Endothelial cell of umbilical vein (primary cell): ENCODE measurements at regions not wholly inside any gene's neighbourhood (a gene's known extent, or its start where the extent isn't known, plus 50 kb on each side); places are given as distances from the start of the nearest gene placed in this dataset.

Source experiments
- BruUV-seq: library from RNA; stranded (reverse); fragments of 400-500 nt; replicated peaks from 2 replicates; lab custom pipeline; 2021; lab: Mats Ljungman, UMichigan
- CTCF ChIA-PET: fragments of 300-600, 350-600 bp; sonication (Branson Sonifier 250); formaldehyde crosslinking; loops from one replicate; lab custom pipeline; 2021; ENCODE audit warnings: antibody characterized with exemption, inconsistent platforms; lab: Charles Lee
- POLR2A ChIA-PET: fragments of 300-600, 350-600 bp; sonication (Branson Sonifier 250); formaldehyde crosslinking; loops from one replicate; lab custom pipeline; 2021; ENCODE audit warnings: antibody characterized with exemption, inconsistent platforms; lab: Charles Lee
- DNase-seq: peaks from one replicate; pipeline ENCODE4 v3.0.0-alpha.2; 2011; ENCODE audit warnings: low read depth, low spot score
- FAIRE-seq: peaks from 2 replicates; lab custom pipeline; 2011; peaks lifted over from hg19 to GRCh38; lab: Jason Lieb, UNC
- H2AFZ ChIP-seq: 2 replicates; pipeline ENCODE4 v1.6.0; 2012; ENCODE audit warnings: low read depth, low read length, control low read depth, inconsistent platforms
- H3K27ac ChIP-seq: 2 replicates; pipeline ENCODE4 v1.5.1; 2011; ENCODE audit warnings: low read depth, mild to moderate bottlenecking, control low read depth, low read length, moderate library complexity; ENCODE audit not compliant: insufficient read depth
- H3K27me3 ChIP-seq, 2 experiments: 2 replicates each; pipeline versions ENCODE4 v1.6.0 to v1.6.1; 2011; ENCODE audit warnings: low read length in 2 of 2, mixed read lengths in 1 of 2; ENCODE audit not compliant: control insufficient read depth in 2 of 2, insufficient read depth in 2 of 2
- H3K36me3 ChIP-seq, 2 experiments: 2 replicates in 1 of 2; 3 replicates in 1 of 2; pipeline ENCODE4 v1.5.1; 2011; ENCODE audit warnings: low read length in 2 of 2, mild to moderate bottlenecking in 1 of 2, moderate library complexity in 1 of 2; ENCODE audit not compliant: control insufficient read depth in 2 of 2, insufficient read depth in 2 of 2; ENCODE audit errors: extremely low read depth in 1 of 2
- H3K4me1 ChIP-seq: 3 replicates; pipeline ENCODE4 v1.5.1; 2011; ENCODE audit warnings: mild to moderate bottlenecking, low read length; ENCODE audit not compliant: control insufficient read depth, insufficient read depth; ENCODE audit errors: extremely low read depth
- H3K4me2 ChIP-seq: 2 replicates; pipeline ENCODE4 v1.6.1; 2011; ENCODE audit warnings: low read length, control low read depth, mixed read lengths; ENCODE audit not compliant: insufficient read depth
- H3K4me3 ChIP-seq, 3 experiments: fragments of 200-600 bp in 1 of 3; sonication (generic), shearing (Covaris generic) in 1 of 3; replicated peaks in 1 of 3; 2 replicates each; pipeline ENCODE4 v1.5.1; 2011 to 2016; ENCODE audit warnings: control low read depth in 3 of 3, low read length in 3 of 3, mild to moderate bottlenecking in 2 of 3, inconsistent platforms in 1 of 3, low read depth in 1 of 3, moderate library complexity in 1 of 3; ENCODE audit not compliant: insufficient read depth in 1 of 3
- H3K79me2 ChIP-seq: 2 replicates; pipeline ENCODE4 v1.6.0; 2012; ENCODE audit warnings: low read length, inconsistent platforms; ENCODE audit not compliant: control insufficient read depth, insufficient read depth
- H3K9ac ChIP-seq: replicated peaks from 2 replicates; pipeline ENCODE3; 2011; ENCODE audit warnings: low read length, control low read depth; ENCODE audit not compliant: insufficient read depth; ENCODE audit errors: extremely low read depth
- H3K9me1 ChIP-seq: replicated peaks from 3 replicates; pipeline ENCODE4 v1.6.0; 2011; ENCODE audit warnings: mild to moderate bottlenecking, low read length; ENCODE audit not compliant: control insufficient read depth, insufficient read depth; ENCODE audit errors: extremely low read depth
- H3K9me3 ChIP-seq: replicated peaks from 2 replicates; pipeline ENCODE4 v1.5.1; 2012; ENCODE audit warnings: low read length, inconsistent platforms; ENCODE audit not compliant: control insufficient read depth, insufficient read depth
- H4K20me1 ChIP-seq: replicated peaks from 2 replicates; pipeline ENCODE3; 2011; ENCODE audit warnings: mild to moderate bottlenecking, low read length; ENCODE audit not compliant: control insufficient read depth, insufficient read depth; ENCODE audit errors: extremely low read depth
- EZH2 ChIP-seq: IDR thresholded peaks from 2 replicates; pipeline ENCODE4 v1.6.1; 2012; ENCODE audit warnings: borderline replicate concordance, low read depth, mild to moderate bottlenecking, moderate library complexity, low read length, inconsistent platforms; ENCODE audit not compliant: severe bottlenecking
- FOS ChIP-seq: IDR thresholded peaks from 2 replicates; pipeline ENCODE4 v1.6.1; 2011; ENCODE audit warnings: mild to moderate bottlenecking, low read length, moderate library complexity, borderline replicate concordance; ENCODE audit not compliant: insufficient read depth
- GATA2 ChIP-seq: IDR thresholded peaks from 2 replicates; pipeline ENCODE4 v1.7.0; 2011; ENCODE audit warnings: low read depth, mild to moderate bottlenecking, moderate library complexity, mixed read lengths, low read length; ENCODE audit not compliant: insufficient read length, insufficient read depth
- JUN ChIP-seq: IDR thresholded peaks from 2 replicates; pipeline ENCODE4 v1.6.1; 2011; ENCODE audit warnings: borderline replicate concordance, low read depth; ENCODE audit not compliant: insufficient read length, insufficient read depth
- MYC ChIP-seq: IDR thresholded peaks from one replicate; pipeline ENCODE4 v1.6.1; 2011; ENCODE audit warnings: mild to moderate bottlenecking, low read depth, low read length
- POLR2A ChIP-seq: IDR thresholded peaks from 2 replicates; pipeline ENCODE4 v1.6.1; 2012; ENCODE audit warnings: low read depth, mild to moderate bottlenecking, control low read depth, low read length
- POLR2AphosphoS5 ChIP-seq: IDR thresholded peaks from 2 replicates; pipeline ENCODE4 v1.6.1; 2012; ENCODE audit warnings: low read depth, mild to moderate bottlenecking, control low read depth, low read length, moderate library complexity; ENCODE audit not compliant: insufficient read depth
- dilution Hi-C: fragments of 300-500 bp; cut with MboI; formaldehyde crosslinking; loops from one replicate; pipeline ENCODE4 v1.15.0; 2019; ENCODE audit warnings: low sequenced_read_pairs; ENCODE audit not compliant: extremely low pct_ligation_motif_present
- intact Hi-C: fragments of 100-400 bp; cut with micrococcal nuclease; formaldehyde crosslinking; loops from one replicate; pipeline ENCODE4 v1.10.0; 2022
- TF ChIP-seq, protein P1 (sequence below): IDR thresholded peaks from 2 replicates; pipeline ENCODE4 v1.6.1; 2011; ENCODE audit not compliant: insufficient read depth, insufficient read length
- TF ChIP-seq, protein P2 (sequence below), 2 donors: IDR thresholded peaks; 1 replicate in 1 of 2; 2 replicates in 1 of 2; pipeline ENCODE4 v1.5.1; 2011; ENCODE audit warnings: low read length in 2 of 2, mild to moderate bottlenecking in 2 of 2, moderate library complexity in 2 of 2, control low read depth in 1 of 2, inconsistent platforms in 1 of 2, low read depth in 1 of 2; ENCODE audit not compliant: insufficient read depth in 1 of 2; ENCODE audit errors: extremely low read depth in 1 of 2

DNA sequence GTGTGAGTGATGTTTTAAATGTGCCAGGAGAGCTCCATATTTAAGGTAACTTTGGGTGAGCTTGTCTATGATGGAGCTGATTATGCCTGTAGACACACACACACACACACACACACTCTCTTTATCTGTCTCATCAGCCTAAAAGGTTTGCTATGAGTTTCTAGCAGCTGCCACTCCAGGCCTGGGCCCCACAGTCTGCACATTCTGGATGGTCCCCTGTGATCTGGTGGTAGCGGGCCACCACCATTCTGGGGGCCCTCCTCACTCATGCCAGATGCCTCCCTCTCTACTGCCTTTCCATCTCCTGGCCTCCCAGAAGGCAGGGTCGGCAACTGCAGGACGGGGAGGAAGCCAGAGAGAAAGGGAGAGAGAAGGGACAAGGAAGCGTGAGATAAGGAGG, 129.2 kb upstream of the TNR start:
- DNase-seq (no peak), FAIRE-seq (no peak)
- Histone ChIP-seq H3K9ac (no peak overlapping the region), H3K4me3 (no peak overlapping the region), H3K36me3 (no peaks in the 10 kb centered on the region), H3K4me1 (no peaks in the 10 kb centered on the region), H3K27ac (no peak overlapping the region), H4K20me1 (no peaks in the 10 kb centered on the region), H3K27me3 (peaks cover 0 to 5% of the 10 kb centered on the region in 2 experiments), H3K9me3 (no peaks in the 10 kb centered on the region), H3K4me2 (no peak overlapping the region), H3K79me2 (no peaks in the 10 kb centered on the region), H2AFZ (no peak overlapping the region), H3K9me1 (no peaks in the 10 kb centered on the region)
- ChIA-PET POLR2A (no interaction called here), CTCF (no interaction called here)
- dilution Hi-C loops = no loop called here
- TF ChIP-seq, protein P1, sequence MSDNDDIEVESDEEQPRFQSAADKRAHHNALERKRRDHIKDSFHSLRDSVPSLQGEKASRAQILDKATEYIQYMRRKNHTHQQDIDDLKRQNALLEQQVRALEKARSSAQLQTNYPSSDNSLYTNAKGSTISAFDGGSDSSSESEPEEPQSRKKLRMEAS = no peak
- TF ChIP-seq MYC (no peak), GATA2 (no peak), FOS (no peak), JUN (no peak), POLR2AphosphoS5 (no peak), POLR2A (no peak), EZH2 (no peak)
- TF ChIP-seq, protein P2, sequence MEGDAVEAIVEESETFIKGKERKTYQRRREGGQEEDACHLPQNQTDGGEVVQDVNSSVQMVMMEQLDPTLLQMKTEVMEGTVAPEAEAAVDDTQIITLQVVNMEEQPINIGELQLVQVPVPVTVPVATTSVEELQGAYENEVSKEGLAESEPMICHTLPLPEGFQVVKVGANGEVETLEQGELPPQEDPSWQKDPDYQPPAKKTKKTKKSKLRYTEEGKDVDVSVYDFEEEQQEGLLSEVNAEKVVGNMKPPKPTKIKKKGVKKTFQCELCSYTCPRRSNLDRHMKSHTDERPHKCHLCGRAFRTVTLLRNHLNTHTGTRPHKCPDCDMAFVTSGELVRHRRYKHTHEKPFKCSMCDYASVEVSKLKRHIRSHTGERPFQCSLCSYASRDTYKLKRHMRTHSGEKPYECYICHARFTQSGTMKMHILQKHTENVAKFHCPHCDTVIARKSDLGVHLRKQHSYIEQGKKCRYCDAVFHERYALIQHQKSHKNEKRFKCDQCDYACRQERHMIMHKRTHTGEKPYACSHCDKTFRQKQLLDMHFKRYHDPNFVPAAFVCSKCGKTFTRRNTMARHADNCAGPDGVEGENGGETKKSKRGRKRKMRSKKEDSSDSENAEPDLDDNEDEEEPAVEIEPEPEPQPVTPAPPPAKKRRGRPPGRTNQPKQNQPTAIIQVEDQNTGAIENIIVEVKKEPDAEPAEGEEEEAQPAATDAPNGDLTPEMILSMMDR (IDR thresholded peaks at IDR 0.05; ENCODE audit: extremely low read depth in 1 of 2, insufficient read depth in 1 of 2, low read depth in 1 of 2, low read length in 2 of 2) = no peak
- intact Hi-C loops = no loop called here
- BruUV-seq = no TSS peak
